ENCODE measurements at regions not wholly inside any gene's neighbourhood (a gene's known extent, or its start where the extent isn't known, plus 50 kb on each side); places are given as distances from the start of the nearest gene placed in this dataset.

GRCh38 chr16:86651823-86652222, 73.5 kb downstream of the FOXL1 start:
- DNase-seq = no peak
- ATAC-seq (ENCODE audit: low read depth in 2 of 2) = no peak
- Mint-ChIP-seq H3K4me1 (no peaks in the 10 kb centered on the region), H3K36me3 (peaks cover 0 to 5% of the 10 kb centered on the region in 2 donors), H3K9me3 (peaks cover 0 to 25% (median 6%) of the 10 kb centered on the region in 7 donors), H3K27me3 (peaks cover 10 to 15% (median 13%) of the 10 kb centered on the region in 3 donors), H3K27ac (no peak overlapping the region), H3K4me3 (no peak overlapping the region)

DNA sequence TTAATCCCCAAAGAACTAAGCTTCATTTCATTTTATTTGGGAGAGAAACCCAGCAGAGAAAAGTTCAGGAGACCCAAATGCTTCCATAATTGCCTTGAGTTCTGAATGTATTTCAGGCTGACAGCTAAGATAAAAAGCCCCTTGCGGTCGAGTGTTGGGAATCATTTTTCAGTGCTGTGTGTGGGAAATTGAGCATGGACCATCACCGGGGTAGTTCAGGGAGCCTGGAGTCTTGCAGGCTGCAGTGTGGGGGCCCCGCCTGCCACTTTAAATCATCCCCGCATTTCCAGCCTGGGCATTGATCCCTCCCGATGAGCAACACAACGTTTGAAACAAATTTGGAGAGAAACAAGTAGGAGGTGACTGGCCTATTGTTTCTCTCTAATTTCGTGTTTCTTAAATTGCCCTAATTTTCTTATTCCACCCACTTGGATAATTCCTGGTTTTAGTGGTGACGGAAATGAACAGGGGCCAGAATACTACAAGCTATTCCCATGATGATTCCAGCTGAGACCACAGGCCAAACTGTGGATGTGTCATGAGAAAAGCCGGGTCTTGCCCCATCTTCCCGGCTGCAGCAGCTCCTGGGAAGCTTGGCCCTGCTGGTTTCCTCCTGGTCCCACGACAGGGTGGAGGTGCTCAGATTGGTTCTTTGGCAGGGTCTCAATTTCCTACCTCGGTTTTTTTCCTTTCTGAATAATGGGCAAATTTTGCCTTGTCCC, 75.1 kb downstream of the FOXL1 start:
- peaks cover 12 to 18% (median 17%) of the 10 kb centered on the region in 3 donors for H3K27me3 Mint-ChIP-seq
- peaks cover 0 to 10% (median 4%) of the 10 kb centered on the region in 7 donors for H3K9me3 Mint-ChIP-seq
- no peaks in the 10 kb centered on the region for H3K36me3 Mint-ChIP-seq
- H3K4me1 Mint-ChIP-seq = no peaks in the 10 kb centered on the region
- DNase-seq (no peak), ATAC-seq (ENCODE audit: low read depth in 2 of 2) (no peak)
- H3K4me3 Mint-ChIP-seq = no peak overlapping the region
- no peak overlapping the region for H3K27ac Mint-ChIP-seq

- no peak for ATAC-seq (ENCODE audit: low read depth in 2 of 2)
- Mint-ChIP-seq H3K27me3 (peaks cover 24 to 33% (median 29%) of the 10 kb centered on the region in 3 donors), H3K9me3 (peaks cover 0 to 19% (median 6%) of the 10 kb centered on the region in 7 donors), H3K4me1 (no peaks in the 10 kb centered on the region), H3K4me3 (no peak overlapping the region), H3K27ac (no peak overlapping the region), H3K36me3 (peaks cover 0 to 8% of the 10 kb centered on the region in 2 donors)
- no peak for DNase-seq
These were observed 79.6 kb downstream of the FOXL1 start for GRCh38 chr16:86657972-86658371.

DNA sequence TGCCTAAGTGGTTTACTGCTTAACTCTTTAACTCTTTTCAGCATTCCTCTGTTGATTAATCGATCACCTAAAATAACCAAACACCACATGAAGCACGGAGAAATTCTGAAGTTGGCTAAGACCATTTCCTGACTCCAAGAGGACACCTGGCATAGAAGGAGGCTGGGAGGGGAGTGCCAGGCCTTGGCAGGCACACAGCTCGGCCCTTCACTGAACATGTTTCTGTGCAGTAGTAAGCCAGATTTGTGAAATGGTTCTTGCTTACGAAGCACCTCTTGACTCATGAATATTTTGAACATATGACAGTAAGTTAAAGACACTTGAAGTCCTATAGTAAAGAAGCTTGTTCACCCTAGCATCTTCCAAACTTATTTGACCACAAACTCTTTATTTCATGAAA, 82.3 kb downstream of the FOXL1 start:
- peaks cover 0 to 8% of the 10 kb centered on the region in 2 donors for H3K36me3 Mint-ChIP-seq
- ATAC-seq (ENCODE audit: low read depth in 2 of 2) (no peak), DNase-seq (no peak)
- H3K9me3 Mint-ChIP-seq = peaks cover 0 to 21% (median 7%) of the 10 kb centered on the region in 7 donors
- no peak overlapping the region for H3K27ac Mint-ChIP-seq
- H3K27me3 Mint-ChIP-seq = peaks cover 27 to 33% (median 29%) of the 10 kb centered on the region in 3 donors
- no peak overlapping the region for H3K4me3 Mint-ChIP-seq
- peaks cover 0 to 2% (median 0%) of the 10 kb centered on the region in 3 donors for H3K4me1 Mint-ChIP-seq

- H3K27ac Mint-ChIP-seq = no peak overlapping the region
These were observed 83.4 kb downstream of the FOXL1 start for GRCh38 chr16:86661706-86662105.

GRCh38 chr16:86662195-86662594, 83.8 kb downstream of the FOXL1 start:
- H3K9me3 Mint-ChIP-seq = peaks cover 0 to 25% (median 7%) of the 10 kb centered on the region in 7 donors
- DNase-seq (no peak), ATAC-seq (ENCODE audit: low read depth in 2 of 2) (no peak)
- no peak overlapping the region for H3K4me3 Mint-ChIP-seq
- peaks cover 0 to 8% of the 10 kb centered on the region in 2 donors for H3K36me3 Mint-ChIP-seq
- peaks cover 0 to 2% (median 0%) of the 10 kb centered on the region in 3 donors for H3K4me1 Mint-ChIP-seq
- H3K27me3 Mint-ChIP-seq = peaks cover 33 to 36% (median 35%) of the 10 kb centered on the region in 3 donors
- no peak overlapping the region for H3K27ac Mint-ChIP-seq

More at GRCh38 chr16:86661706-86662105, 83.4 kb downstream of the FOXL1 start:
- Mint-ChIP-seq H3K4me3 (no peak overlapping the region), H3K36me3 (peaks cover 0 to 8% of the 10 kb centered on the region in 2 donors), H3K9me3 (peaks cover 0 to 25% (median 7%) of the 10 kb centered on the region in 7 donors), H3K27me3 (peaks cover 30 to 36% (median 33%) of the 10 kb centered on the region in 3 donors), H3K4me1 (peaks cover 0 to 2% (median 0%) of the 10 kb centered on the region in 3 donors)
- DNase-seq (no peak), ATAC-seq (ENCODE audit: low read depth in 2 of 2) (no peak)

GRCh38 chr16:86662740-86663139, 84.4 kb downstream of the FOXL1 start:
- H3K27me3 Mint-ChIP-seq = peaks cover 33 to 40% (median 36%) of the 10 kb centered on the region in 3 donors
- peaks cover 0 to 25% (median 7%) of the 10 kb centered on the region in 7 donors for H3K9me3 Mint-ChIP-seq
- H3K36me3 Mint-ChIP-seq = peaks cover 0 to 8% of the 10 kb centered on the region in 2 donors
- ATAC-seq (ENCODE audit: low read depth in 2 of 2) = no peak
- H3K27ac Mint-ChIP-seq = no peak overlapping the region
- peaks cover 0 to 2% (median 0%) of the 10 kb centered on the region in 3 donors for H3K4me1 Mint-ChIP-seq
- H3K4me3 Mint-ChIP-seq = no peak overlapping the region
- no peak for DNase-seq

DNA sequence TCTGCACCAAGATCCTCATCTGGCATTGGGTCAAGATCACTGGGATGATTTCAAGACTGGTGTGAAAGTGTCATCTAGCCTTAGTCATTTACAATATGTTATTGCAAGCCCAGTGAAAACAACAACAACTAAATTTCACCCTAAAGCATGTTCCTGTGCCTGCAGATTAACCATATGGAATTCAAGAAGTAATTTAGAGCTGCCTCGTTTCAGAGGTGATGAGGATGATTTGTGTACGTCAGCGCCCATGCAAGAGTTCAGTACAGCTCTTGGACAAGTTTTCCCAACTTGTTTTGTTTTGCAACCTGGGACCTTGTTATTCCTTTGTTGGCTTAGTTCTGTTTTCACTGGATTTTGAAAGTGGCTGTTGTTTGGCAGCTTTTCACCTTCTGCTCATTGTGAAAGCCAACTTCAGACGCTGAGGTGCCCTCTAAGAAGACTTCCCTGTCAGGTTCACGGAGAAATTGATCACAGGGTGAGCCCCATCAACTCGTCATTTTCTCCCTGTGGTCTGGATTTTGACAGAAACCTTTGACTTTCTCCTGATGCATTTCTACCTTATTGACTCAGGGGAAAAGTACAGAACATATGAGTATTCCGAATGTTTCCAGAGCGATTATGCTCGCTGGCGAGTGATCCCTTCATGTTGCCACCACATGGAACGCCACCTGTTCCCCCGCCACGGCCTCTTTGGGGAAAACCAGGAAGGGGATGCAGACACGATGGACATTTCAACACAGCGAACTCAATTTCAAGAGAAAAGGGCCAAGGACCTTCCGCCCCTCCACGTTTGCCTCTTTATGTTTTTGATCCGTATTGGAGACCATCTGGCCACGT, 85.6 kb downstream of the FOXL1 start:
- H3K4me1 Mint-ChIP-seq = peaks cover 0 to 2% (median 0%) of the 10 kb centered on the region in 3 donors
- H3K4me3 Mint-ChIP-seq = no peak overlapping the region
- peaks cover 0 to 25% (median 7%) of the 10 kb centered on the region in 7 donors for H3K9me3 Mint-ChIP-seq
- H3K27ac Mint-ChIP-seq = no peak overlapping the region
- ATAC-seq (ENCODE audit: low read depth in 2 of 2) (no peak), DNase-seq (no peak)
- peaks cover 23 to 41% (median 40%) of the 10 kb centered on the region in 3 donors for H3K27me3 Mint-ChIP-seq
- H3K36me3 Mint-ChIP-seq = peaks cover 0 to 7% of the 10 kb centered on the region in 2 donors

- Mint-ChIP-seq H3K4me1 (peaks cover 0 to 2% (median 0%) of the 10 kb centered on the region in 3 donors), H3K27ac (peak overlapping the region in 1 of 6 donors; percentile 6), H3K9me3 (peaks cover 0 to 18% (median 4%) of the 10 kb centered on the region in 7 donors)
These were observed 86.4 kb downstream of the FOXL1 start for GRCh38 chr16:86664522-86665318.

GRCh38 chr16:86665319-86665675, 86.9 kb downstream of the FOXL1 start:
- peaks cover 0 to 2% (median 0%) of the 10 kb centered on the region in 3 donors for H3K4me1 Mint-ChIP-seq
- no peaks in the 10 kb centered on the region for H3K36me3 Mint-ChIP-seq
- no peak overlapping the region for H3K27ac Mint-ChIP-seq
- no peak for ATAC-seq (ENCODE audit: low read depth in 2 of 2)
- peaks cover 0 to 13% (median 3%) of the 10 kb centered on the region in 7 donors for H3K9me3 Mint-ChIP-seq
- DNase-seq = no peak
- H3K27me3 Mint-ChIP-seq = peaks cover 24 to 37% (median 35%) of the 10 kb centered on the region in 3 donors
- no peak overlapping the region for H3K4me3 Mint-ChIP-seq

More at GRCh38 chr16:86664522-86665318, 86.4 kb downstream of the FOXL1 start:
- Mint-ChIP-seq H3K27me3 (peaks cover 19 to 37% (median 35%) of the 10 kb centered on the region in 3 donors), H3K4me3 (no peak overlapping the region), H3K36me3 (no peaks in the 10 kb centered on the region)
- ATAC-seq (ENCODE audit: low read depth in 2 of 2) = no peak
- DNase-seq = no peak

GRCh38 chr16:86665929-86666328, 87.6 kb downstream of the FOXL1 start:
- Mint-ChIP-seq H3K9me3 (peaks cover 0 to 13% (median 3%) of the 10 kb centered on the region in 7 donors), H3K4me1 (peaks cover 0 to 2% (median 0%) of the 10 kb centered on the region in 3 donors), H3K27me3 (peaks cover 19 to 35% (median 32%) of the 10 kb centered on the region in 3 donors), H3K4me3 (no peak overlapping the region), H3K27ac (no peak overlapping the region), H3K36me3 (no peaks in the 10 kb centered on the region)
- DNase-seq = no peak
- ATAC-seq (ENCODE audit: low read depth in 2 of 2) = no peak

GRCh38 chr16:86667035-86667434, 88.7 kb downstream of the FOXL1 start:
- H3K9me3 Mint-ChIP-seq = peaks cover 0 to 13% (median 3%) of the 10 kb centered on the region in 7 donors
- DNase-seq (no peak), ATAC-seq (ENCODE audit: low read depth in 2 of 2) (no peak)
- H3K36me3 Mint-ChIP-seq = no peaks in the 10 kb centered on the region
- no peak overlapping the region for H3K4me3 Mint-ChIP-seq
- peaks cover 9 to 27% (median 24%) of the 10 kb centered on the region in 3 donors for H3K27me3 Mint-ChIP-seq
- no peak overlapping the region for H3K27ac Mint-ChIP-seq
- H3K4me1 Mint-ChIP-seq = peaks cover 0 to 2% (median 0%) of the 10 kb centered on the region in 3 donors
